ENCODE measurements at regions not wholly inside any gene's neighbourhood (a gene's known extent, or its start where the extent isn't known, plus 50 kb on each side); places are given as distances from the start of the nearest gene placed in this dataset.

DNA sequence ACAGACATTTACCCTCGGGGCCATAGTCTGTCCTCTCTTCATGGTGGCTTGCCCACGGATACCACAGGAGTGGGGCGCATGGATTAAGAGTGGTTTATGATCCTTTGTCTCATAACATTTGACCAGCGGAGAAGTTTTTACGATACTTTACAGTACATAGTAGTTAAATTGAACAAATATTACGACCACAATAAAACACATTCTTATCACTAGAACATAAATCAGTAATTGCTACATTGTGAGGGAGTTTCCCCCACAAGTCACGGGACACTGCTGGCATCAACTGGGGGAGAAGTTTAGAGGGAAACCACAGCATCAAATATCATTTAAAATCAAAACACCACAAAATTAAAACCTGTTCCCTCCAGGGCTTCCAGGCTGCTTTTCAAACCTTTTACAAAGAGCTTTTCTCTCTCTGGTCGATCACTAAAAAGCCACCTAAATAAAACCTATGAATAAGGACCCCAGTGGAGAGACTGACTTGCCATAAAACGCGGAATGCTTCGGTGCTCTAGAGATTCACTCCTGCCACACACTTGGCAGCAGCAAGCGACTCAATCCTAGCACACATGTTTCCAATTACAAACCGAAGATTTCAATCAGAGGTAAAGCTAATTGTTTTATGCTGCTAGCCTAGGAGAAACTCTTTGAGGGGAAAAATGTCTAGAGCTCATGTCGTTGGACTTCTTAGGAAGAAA lies 173.7 kb upstream of the HNRNPA3 start:
- no peak for DNase-seq

DNA sequence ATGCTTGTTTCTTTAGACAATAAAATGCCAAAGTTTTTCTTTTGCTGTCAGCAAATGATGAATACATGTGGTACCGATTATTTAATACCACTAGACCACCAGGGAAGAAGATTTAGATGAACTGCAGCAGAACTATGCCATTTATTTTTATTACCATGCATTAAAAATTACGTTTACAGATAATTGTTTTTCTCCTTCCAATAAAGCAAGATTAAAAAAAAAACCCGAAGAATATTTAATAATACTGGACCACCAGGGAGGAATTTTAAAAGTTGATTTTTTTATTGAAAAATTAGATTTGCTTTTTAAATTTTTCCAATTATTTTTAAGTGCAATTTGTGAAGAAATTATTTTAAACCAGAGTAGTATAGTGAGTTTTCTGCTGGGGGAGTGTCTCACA lies 170.3 kb upstream of the HNRNPA3 start:
- no peak for DNase-seq

DNA sequence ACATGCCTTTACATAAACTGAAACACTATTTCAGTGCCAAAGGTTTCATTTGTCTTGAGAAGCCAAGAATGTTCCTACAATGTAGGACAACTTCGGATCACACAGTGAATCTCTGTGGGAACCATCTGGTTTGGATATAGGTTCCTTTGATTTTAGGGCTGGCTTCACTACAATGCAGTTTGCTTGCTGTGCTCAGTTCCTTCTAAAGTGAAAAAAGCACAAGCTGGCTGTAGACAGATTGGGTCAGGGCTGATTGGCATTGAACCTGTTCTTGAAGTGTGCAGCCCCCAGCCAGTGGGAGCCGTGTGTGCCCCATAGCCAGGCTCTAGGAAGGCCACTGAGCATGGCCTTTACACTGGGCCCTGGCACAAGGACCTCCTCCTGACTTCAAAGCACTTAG lies 167.9 kb upstream of the HNRNPA3 start:
- DNase-seq: no peak

DNA sequence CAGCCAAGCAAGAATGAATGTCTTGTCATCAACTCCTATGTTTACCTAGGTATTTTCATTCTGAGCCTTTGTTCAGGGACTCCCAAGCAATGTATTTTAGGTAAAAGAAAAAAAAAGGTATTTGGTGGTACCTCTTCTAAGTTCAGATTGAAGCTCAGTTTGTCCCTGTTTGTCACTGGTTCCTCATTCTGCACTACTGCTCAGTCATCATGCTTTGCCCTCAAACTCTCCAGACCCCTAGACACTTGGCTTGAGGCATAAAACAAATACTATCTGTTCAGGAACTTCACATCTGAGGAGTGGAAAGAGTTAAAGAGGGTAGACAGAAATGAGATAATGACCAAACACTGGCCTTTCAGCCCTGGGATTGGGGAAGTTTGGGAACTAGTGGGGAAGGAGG lies 163.6 kb upstream of the HNRNPA3 start:
- DNase-seq: no peak

DNA sequence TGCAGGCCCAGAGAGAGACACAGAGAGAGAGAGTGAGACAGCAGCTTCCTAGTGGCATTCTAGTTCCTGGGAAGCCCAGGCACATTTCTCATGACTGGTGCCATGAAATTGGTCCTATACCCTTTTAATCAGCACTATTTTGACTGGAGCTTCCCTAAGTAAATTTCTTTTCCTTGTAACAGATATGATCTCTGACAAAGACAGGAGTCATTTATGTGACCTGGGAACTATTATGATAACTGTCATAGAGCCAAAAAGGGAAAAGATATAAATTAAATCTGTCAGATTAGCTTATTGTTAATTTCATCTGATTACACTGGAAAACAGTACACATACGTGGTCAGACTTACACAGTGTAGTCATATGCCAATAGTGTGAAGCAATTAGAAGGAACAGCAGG lies 161.3 kb upstream of the HNRNPA3 start:
- DNase-seq: no peak

DNA sequence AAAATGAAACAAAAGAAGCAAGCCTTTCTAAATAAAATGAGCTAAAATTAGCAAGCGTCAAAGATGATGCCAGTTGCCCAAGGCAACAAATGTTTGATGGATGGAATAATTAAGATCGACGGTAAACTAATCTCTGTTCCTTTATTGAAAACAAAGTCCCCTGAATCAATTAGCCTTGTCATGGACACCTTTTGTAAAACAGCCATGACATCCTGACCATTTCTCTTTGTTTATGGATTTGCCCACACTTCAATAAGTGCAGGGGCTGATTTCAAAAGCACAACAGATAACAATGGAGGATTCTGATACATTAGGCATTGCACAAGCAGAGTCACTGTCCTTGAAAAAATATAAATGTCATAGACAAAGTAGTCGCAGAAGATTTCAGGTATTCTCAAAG lies 160.1 kb upstream of the HNRNPA3 start:
- DNase-seq: no peak

DNA sequence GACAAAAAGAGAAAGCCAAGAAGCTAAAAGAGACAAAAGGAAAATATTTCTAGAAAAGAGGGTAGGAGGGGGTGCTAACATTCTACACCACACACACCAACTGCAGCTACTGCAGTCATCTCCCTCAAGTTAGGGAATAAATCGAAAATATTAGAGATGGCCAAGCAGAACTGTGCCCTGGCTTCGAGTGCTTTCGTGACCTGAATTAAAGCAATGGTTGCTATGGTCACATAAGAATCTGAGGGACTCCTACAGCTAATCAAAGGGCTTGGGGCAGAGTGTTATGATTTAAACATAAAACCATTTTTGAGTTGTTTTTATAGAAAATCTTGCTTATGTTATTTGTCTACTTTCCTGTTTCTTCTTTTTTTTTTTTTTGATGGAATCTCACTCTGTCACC lies 159.6 kb upstream of the HNRNPA3 start:
- no peak for DNase-seq

DNA sequence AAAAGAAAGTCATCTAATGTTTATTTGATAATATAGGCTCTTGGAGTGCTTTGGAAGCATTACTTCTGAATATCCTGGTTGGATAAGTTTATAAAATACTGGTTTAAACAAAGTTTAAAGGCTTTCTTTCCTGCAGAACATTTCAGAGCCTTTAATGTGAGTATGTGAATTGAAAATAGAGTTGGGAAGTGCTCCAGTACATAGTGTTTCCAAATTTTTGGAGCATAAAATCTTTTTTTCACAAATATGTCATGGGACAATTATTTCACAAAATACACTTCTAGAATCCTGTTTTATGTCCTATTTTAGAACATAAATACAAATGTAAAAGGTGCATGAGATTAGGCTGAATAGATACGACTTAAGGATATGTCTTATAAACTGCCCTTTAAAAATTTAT lies 158.9 kb upstream of the HNRNPA3 start:
- no peak for DNase-seq

DNA sequence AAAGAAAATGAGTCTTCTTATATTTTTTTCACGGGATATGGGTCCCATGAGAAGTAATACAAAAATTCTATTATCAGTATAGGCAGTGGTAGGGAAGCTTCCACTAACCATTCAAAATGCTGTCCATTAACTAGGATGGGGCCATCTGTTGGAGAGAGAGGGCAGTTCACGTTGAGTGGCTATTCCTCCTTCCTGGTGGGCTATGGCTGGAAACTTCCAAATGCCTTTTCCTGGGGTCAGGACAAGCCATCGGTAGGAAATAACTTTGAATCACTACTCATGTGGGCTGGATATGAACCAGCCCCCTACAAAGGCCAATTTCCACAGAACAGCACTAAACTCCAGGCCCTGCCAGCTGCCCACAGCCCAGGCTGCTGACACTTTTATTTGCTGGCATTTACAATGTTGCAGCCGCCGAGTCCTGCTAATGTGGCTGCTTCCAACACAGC lies 156.1 kb upstream of the HNRNPA3 start:
- DNase-seq: no peak

DNA sequence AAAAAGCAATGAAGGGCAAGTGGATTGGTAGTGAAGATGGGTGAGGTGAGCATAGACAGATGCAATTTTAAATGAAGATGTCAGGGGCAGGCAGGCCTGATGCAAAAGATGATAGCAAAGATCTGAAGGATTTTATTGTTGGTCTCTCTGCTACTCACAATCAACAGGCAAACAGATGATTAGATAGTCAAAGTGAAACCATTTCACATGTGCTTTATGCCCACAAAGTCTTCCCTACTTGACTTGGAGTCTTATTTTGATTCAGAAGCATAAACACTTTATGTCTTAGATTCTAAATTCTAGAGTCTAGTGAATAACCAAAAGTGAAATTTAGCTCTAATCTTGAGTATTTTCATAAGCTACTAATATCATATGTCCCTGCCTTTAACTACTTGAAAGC lies 153.8 kb upstream of the HNRNPA3 start:
- no peak for DNase-seq

DNA sequence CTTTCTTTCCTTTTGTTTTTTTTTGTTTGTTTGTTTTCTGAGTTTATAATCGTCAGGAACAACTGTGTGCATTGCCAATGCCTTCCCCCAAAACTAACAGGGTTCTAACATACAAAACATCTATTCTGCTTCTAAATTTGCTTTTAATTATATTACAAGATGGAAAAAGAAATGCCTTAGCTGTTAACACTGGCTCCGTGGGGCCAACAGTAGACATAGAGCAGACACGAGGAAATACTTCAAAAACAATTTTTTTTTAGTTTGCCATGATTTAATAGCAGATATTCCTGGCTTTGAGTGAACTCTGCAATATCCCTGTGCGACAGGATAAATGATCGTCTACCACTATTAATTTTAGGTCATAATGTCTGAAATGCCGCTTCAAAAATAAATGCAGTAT lies 153.3 kb upstream of the HNRNPA3 start:
- DNase-seq: no peak

DNA sequence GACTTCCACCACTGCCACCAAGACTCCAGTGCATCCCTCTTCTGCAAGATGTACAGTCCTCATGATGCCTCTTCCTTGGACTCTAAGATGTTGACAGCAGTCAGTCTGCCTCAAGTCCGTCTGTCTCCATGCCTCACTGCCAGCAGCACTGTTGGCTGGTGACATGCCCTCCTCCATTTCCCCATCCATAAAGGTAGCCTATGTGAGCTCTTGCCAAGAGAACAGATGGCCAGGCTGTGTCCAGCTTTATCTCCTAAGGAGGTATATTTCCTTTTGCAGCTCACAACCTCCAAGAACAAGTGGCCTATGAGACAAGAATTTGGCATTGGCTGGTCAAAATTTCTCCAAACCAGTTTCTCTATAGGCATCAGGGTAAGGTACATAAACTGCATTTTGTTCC lies 149.3 kb upstream of the HNRNPA3 start:
- DNase-seq: no peak

DNA sequence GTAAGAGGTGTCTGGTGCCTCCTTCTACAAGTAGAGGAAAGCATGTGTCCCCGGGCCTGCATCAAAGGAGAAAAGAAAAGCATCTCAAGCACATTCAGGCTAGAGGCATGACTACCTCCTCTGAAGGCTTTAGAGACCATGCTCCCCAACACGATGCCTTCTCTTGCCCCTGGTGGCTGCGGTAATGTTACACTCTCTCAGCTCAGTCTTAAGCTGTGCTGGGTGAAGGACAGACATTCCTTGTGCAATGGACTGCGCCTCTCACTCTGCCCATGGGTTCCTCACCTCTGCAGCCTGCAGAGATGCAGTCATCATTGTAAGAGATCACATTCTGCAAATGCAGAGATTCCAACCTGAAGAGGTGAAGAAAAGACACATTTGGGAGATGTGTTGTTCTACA lies 148.2 kb upstream of the HNRNPA3 start:
- DNase-seq: no peak

DNA sequence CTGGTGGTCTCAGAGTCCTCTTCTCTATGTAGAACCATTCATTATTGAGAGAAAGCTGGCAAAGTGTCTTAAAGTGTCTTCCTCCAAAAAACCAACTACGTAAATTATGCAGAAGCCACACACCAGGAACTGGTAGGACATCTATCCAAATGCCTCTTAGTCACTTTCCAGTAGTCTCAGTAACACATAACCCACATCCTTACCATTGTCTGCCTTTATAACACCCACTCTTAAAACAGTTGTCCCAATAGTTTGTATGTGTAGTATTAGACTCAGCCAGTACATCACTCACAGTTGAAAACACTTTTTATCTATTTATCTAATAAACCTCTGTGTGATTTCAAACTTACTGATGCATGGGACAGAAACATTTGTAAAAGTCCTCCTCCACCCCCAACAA lies 143.6 kb upstream of the HNRNPA3 start:
- no peak for DNase-seq

DNA sequence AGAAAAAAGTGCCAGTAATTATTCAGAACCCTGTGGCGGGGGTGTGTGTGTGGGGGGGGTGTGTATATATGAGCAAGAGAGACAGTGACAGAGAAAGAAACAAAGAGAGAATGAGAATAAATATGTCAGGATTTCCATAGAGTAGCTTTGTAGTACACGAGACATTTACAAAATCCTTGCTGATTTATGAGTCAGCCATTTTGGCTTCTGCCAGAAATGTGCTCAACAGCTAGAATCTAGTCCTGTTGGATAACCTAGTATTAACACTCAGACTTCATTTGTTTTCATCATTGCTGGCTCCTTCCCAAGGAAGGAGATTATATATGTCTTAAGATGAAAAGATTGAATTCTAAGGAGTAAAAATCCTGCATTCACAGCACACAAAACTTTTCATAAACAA lies 140.5 kb upstream of the HNRNPA3 start:
- no peak for DNase-seq

DNA sequence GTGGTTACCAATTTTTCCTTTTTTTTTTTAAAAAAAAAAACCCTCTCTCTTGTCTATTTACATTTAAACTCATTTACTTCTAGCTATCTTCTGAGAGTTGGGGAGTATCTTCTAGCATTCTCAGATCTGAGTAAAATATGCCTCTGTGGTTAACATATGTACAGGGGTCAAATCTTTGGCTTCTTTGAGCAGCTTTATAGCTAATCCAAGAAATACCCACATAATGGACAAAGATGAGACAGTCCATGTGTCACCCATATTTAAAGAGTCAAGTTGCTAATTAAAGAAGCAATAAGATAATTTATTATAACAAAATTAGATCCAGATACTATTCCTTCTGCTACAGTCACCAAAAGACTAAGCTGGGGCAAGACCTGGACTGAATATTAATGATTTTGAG lies 139.0 kb upstream of the HNRNPA3 start:
- DNase-seq: no peak

DNA sequence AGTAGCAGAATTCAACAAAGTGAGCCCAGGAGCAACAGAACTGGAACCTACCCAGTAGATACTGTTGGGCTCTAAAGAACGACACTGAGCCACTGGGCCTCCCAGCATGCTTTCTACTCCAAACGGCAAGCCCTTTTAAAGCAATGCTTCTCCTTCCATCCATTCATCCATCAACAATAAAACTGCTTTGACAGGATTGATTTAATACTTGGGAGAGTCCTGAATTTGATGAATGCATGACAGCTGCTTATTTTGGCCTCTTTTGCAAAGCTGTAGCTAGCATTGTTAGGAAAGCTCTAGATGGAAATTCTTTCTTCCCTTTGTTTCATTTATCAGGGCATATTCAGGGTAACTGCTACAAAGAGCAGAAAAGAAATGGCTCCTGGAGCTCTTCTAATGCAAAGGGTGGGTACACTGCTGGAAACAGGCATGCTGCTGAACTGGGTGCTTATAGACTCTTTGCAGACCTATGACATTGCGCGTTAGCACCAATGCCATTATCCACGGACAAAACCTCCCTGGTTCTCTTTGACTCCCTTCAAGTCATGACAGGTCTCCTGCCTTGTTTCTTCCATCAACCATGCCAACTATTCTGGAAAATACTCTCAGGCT lies 138.4 kb upstream of the HNRNPA3 start:
- no peak for DNase-seq

DNA sequence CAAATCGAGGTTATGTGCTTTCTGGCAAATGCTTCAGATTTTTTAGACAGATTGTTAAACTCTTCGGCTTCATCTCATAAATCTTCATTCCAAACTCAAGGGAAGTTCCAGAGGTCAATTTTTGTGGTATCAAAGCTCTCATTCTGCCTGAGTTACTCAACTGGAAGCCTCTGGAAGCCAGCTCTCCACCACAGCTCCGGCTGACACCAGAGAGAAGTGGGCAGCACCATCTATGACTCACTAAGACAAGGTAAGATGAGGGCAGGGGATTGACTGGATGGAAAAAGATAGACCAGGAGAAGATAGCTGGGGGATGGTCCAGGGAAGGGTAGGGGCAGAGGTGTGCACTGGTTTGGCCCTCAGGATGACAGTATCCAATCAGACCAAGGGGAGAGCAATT lies 137.3 kb upstream of the HNRNPA3 start:
- no peak for DNase-seq

DNA sequence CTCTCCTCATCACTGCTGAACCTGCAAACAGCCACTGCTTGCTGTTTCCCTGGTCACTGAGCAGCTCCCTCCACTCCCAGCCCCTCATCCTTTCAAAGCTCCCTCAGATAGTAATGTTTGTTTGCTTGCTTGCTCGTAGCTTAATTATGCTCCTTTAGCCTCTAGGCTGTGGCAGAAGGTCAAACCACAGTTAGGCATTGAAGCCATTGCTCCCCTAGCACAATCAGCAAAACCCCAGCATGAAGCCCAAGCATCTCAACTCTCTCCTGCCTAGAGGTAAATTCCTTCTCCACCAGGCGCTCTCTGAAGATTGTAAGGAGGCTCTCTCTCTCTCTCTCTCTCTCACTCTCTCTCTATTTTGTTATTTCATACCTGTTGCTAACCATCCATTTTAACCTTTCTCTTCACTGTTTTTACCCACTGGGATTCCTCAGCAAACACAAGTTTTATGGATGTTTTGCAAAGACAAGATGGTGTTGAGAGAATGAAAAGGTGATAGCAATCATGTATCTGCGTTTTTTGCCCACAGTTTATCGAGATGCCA lies 135.9 kb upstream of the HNRNPA3 start:
- no peak for DNase-seq

DNA sequence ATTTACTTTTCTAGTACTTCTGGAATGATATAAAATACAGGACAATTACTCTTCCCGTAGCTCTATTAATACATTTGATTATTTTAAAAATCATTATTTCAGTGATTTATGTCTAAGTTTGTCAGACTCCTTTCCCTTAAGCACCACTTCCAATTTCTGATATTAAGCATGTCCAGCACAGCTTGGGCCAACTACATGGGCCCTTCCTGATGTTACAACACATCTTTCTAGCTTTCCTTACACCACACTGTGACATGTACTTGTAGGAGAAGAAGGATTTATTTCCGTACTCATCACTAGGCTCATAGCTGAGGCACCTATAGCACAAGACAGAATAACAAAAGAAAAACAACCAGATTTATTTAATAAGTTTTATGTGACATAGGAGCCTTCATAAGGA lies 134.8 kb upstream of the HNRNPA3 start:
- DNase-seq: no peak

DNA sequence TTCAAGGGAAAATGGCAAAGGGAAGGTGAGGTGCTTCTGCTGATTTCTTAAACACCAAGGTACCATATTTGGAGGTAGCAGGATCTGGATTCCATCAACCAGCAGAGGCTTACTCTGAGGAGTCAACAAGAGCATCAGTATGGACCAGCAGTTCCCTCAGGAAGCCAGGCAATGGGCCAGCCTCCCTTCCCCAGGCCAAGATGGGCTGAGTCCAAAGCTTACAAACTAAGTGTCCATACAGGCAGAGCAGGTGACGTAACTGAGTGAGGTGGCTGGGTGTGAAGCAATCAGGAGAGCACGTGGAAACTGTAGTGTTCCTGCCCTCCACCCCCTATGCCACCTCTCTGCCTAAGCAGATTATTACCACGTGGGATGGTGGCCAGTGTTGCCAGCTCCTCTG lies 134.2 kb upstream of the HNRNPA3 start:
- no peak for DNase-seq

DNA sequence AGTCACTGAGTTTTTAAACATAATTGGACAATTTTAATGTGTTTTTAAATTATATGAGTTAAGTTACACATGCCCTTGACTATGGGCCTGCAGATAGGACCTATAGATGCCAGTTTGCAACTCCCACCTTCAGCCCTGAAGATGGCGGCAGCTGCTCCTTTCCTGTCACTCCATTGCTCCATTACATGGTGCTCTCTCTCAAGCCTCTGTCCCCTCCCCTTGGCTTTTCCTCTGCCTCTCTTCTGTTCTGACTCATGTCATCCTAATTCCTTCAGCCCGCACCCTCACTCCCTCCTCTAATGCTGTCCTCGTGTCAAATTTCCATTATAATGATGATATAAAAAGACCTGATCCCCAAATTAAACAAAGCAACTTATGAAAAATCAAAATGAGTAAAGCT lies 133.7 kb upstream of the HNRNPA3 start:
- DNase-seq: no peak

DNA sequence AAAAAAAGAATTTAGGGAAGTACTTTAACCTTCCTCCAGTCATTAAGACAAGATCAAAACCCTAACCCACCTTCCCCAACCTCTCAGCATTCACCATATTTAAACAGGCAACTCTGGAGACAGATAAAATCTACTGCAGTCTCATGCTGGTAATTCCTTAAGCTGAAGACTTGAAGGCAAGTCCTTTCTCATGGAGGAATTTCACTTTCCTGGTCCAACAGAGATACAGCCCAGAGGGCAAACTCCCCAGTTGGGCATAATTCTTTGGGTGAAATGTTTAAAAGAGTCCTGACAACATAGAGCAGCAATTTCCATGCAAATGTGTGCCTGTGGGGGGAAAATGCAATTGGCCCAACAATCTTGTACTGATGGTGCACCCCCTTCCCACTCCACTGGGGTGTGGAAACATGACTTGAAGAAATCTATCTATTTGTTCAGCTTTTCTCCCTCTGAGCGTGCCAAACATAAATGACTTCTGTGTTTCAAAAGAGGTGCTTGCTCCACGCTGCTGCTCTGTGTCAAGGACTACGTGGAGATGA lies 131.8 kb upstream of the HNRNPA3 start:
- DNase-seq: no peak

DNA sequence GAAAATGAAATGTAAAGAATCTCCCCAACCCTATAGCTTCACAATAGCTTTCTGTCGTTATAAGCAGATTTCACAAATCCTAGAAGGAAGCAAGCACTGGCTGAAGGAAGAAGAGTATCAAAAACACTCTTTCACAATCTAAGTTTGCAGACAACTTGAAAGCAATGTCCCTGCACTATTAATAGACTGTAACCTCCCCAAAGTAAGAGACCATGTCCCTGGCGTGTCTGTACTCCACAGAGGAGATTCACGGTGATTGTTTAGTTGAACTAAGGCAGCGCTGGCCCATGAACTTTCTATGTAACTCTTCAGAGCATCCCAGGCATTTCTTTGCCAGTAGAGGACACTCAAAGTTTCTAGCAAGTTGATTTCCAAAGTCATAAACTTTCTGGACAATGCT lies 128.0 kb upstream of the HNRNPA3 start:
- DNase-seq: no peak

DNA sequence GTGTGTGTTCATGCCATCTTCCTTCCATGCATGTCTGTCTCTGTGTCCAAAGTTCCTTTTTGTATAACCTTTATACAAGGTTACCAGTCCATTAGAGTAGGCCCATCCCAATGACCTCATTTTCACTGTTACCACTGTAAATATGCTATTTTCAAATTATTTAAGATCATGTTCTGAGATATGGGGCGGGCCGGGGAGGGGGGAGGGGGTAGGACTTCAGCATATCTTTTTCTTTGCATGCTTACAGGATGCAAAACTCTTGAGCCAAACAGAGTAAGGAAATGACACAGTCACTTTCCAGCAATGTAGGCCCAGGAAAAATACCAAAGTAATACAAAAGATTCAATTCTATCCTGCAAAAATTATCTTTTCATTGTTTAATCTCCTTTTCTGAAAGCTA lies 124.1 kb upstream of the HNRNPA3 start:
- DNase-seq: no peak

Measured in NCI-H187 treated with DMSO at 0.1 percent for 48 hours (cell line).